GM21360 (cell line): ENCODE measurements at regions not wholly inside any gene's neighbourhood (a gene's known extent, or its start where the extent isn't known, plus 50 kb on each side); places are given as distances from the start of the nearest gene placed in this dataset.

ENCODE experiments used
- ATAC-seq: cut with Tn5 transposase; IDR thresholded peaks from one replicate; pipeline ENCODE4 v1.9.1; 2021; ENCODE audit warnings: mild to moderate bottlenecking, moderate library complexity; ENCODE audit not compliant: unreplicated experiment

GRCh38 chr13:73492811-73493210 is 434.0 kb downstream of the KLF5 start:
- ATAC-seq: no peak

GRCh38 chr13:73482556-73482955 is 423.8 kb downstream of the KLF5 start:
- ATAC-seq: no peak

- ATAC-seq: no peak
These were observed 423.2 kb downstream of the KLF5 start for GRCh38 chr13:73481886-73482445.

- no peak for ATAC-seq
These were observed 422.2 kb downstream of the KLF5 start for GRCh38 chr13:73480779-73481559.

DNA sequence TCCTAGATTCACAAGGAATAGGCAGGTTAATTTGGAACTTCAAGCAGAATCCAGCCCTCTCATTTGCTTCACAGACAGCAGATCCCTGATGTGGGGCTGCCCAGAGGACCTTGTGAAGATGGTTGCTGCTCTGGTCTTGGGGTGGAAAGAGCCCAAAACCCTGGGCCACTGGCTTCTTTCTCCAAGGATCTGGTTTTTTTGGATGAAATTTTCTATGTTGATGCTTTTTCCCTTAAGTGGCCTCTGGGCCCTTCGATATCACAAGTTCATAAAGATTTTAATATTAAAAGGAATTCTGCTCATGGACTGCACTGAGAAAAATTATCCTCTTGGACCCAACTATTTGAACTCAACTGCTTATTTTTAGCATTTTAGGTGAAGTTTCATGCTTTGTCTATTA is 421.1 kb downstream of the KLF5 start:
- no peak for ATAC-seq

DNA sequence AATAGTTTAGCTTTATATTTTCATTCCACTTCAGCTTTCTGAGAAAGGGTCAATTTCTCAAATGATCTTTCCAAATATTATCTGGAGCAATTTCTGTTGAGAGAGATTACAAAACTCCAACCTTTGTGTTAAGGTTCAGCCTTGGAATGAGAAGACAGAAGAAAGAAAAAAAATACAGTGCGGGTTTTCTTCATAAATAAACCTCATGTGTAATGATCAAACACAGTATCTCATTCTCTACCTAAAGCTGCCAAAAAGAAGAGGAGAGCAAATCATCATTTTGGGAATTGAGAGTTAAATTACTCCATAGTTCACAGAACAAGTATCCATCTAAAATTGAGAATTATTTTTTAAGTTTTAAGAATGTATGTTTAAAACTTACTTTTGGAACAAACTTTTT is 420.5 kb downstream of the KLF5 start:
- no peak for ATAC-seq

- ATAC-seq: no peak
These were observed 418.6 kb downstream of the KLF5 start for GRCh38 chr13:73477441-73477840.

DNA sequence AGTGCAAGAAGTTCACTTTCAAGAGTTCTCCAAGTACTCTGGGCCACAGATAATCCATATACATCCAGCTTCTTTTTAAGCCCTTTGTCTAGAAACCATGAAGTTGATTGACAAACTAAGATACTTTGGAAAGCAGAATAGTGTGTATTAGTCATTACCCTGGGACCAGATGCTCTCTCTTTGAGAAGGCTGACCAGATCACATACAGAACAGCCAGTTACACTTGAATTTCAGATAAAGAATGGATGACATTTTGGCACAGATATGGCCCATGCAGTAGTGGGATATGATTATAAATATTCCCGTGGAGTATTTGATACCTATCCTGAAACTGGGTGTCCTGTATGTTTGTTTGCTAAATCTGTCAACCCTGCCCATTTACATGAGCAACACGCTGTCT is 414.2 kb downstream of the KLF5 start:
- ATAC-seq: no peak

DNA sequence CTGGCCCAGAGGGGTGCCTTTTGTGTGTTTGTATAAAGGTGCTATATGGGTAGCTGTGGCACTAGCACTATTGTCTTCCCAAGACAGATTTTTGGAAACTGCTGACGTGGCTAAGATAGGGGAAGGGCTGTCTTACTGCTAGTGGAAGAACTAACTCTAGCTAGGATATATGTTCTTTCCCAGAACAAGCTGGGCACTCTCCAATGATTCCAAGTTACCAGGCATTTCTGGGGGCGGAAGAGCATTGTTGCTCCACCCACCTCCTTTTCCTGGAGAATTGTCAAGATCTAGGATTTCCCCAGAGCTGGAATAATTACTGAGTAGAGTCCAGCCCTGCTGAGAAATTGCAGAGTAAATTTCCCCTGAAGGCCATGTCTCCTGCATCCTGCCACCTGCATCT is 408.3 kb downstream of the KLF5 start:
- ATAC-seq: no peak

DNA sequence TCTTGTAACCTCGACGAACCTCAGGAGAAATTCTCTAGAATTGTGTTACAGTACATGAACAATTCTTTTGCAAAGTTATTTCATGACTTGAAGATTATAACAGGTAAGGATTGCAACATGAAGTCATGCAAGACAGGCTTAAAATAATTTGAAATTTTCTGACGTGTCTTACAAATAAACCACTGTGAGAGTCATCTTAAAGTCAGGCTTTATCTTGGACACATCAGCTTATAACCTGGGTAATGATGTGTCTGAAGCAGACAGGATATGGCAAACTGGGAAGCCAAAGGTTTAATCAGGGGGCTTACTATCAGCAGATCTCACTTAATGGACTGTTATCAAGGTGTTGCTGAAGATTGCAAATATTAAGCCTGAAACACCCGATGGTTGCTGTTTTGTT is 407.8 kb downstream of the KLF5 start:
- no peak for ATAC-seq

DNA sequence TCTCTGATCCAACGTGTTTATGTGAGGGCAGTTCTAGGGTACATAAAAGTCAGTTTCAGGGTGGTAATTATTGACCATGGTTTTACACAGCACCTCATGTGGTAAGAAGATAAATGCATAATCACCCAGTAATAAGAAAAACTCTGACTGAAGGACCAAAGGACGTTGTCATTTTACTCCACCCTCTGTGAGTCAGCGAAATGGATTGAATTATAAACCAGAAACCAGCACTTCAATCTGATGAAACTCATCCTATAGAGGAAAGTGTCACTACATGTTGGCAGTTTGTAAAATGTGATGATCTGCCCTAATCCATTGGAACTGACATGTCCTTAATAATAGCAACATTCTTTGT is 406.8 kb downstream of the KLF5 start:
- no peak for ATAC-seq

GRCh38 chr13:73464758-73465616 is 406.2 kb downstream of the KLF5 start:
- ATAC-seq: no peak

GRCh38 chr13:73462241-73462640 is 403.4 kb downstream of the KLF5 start:
- no peak for ATAC-seq

- ATAC-seq: no peak
These were observed 392.6 kb downstream of the KLF5 start for GRCh38 chr13:73451221-73452029.

DNA sequence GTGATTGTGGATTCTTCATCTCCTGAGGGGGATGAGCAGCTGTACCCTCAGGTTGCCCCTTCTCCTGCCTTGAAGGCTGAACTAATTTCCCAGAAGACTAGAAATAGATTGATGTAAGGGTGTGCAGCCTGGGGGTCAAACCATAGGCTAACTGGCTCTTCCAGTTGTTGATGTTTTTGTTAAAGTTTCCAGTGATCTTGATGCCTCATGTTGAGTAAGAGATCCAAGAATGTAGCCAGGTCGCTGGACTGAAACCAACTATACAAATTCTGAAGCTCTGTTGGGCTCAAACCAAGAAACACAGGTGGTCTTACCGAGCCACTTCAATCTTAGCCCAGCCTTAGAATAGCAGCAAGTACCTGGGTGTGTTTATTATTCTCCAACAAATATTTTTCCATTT is 391.8 kb downstream of the KLF5 start:
- ATAC-seq: no peak

- no peak for ATAC-seq
These were observed 390.4 kb downstream of the KLF5 start for GRCh38 chr13:73449252-73449651.

GRCh38 chr13:73440296-73440895 is 381.6 kb downstream of the KLF5 start:
- ATAC-seq: no peak

GRCh38 chr13:73433890-73434289 is 375.1 kb downstream of the KLF5 start:
- no peak for ATAC-seq

DNA sequence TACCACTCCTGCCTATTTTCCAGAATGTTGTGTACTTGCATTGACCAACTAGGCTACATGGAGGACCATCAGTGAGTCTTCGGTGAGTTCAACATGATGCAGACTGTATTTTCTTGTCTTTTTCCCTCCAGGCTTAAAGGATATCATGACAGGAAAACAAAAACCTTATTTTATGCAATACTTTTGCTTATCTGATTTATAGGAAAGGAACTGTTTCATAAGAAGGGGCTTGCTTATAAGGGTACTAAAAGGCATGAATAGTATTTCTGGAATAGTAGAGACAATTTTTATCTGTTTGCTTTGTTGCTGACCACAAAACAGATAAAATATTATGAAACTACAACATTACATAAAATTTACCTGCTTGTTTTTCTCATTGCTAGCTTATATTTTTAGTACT is 374.7 kb downstream of the KLF5 start:
- ATAC-seq: no peak

- no peak for ATAC-seq
These were observed 370.9 kb downstream of the KLF5 start for GRCh38 chr13:73429701-73430100.

DNA sequence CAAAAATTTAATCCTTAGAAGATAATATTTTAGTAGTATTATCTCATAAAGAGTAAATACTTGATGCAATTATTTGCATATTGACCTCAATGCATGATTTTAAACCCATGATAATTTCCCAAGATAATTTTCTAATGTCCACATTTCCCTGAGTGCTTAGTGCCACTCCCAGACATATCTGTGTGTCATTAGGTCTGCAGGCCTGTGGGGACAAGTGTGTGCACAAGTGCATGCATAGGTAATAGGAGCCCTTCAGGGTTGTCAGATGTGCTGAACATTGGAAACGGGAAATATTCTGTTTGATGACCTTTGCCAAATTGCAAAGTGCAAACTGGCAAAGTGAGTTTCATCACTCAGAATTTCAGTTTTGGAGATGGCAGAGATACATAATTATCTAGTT is 369.9 kb downstream of the KLF5 start:
- ATAC-seq: no peak
